Adipocyte (in vitro differentiated cells): ENCODE measurements at regions not wholly inside any gene's neighbourhood (a gene's known extent, or its start where the extent isn't known, plus 50 kb on each side); places are given as distances from the start of the nearest gene placed in this dataset.

ENCODE experiments used
- DNase-seq: peaks from one replicate; pipeline ENCODE4 v3.0.0-alpha.2; 2015; ENCODE audit warnings: low read depth
- H3K27me3 ChIP-seq: replicated peaks from 2 replicates; pipeline ENCODE4 v1.7.0; 2013; ENCODE audit warnings: mild to moderate bottlenecking, low read length, moderate library complexity; ENCODE audit not compliant: control insufficient read depth, insufficient read depth
- H3K36me3 ChIP-seq: 2 replicates; pipeline ENCODE4 v1.7.0; 2013; ENCODE audit warnings: low read length, mild to moderate bottlenecking, moderate library complexity; ENCODE audit not compliant: control insufficient read depth, insufficient read depth, severe bottlenecking
- H3K4me1 ChIP-seq: 2 replicates; pipeline ENCODE4 v1.7.0; 2013; ENCODE audit warnings: mild to moderate bottlenecking, low read length, moderate library complexity; ENCODE audit not compliant: control insufficient read depth, insufficient read depth
- H3K4me3 ChIP-seq: 2 replicates; pipeline ENCODE4 v1.7.0; 2013; ENCODE audit warnings: mild to moderate bottlenecking, low read length, moderate library complexity
- H3K9ac ChIP-seq: 2 replicates; pipeline ENCODE4 v1.7.0; 2013; ENCODE audit warnings: mild to moderate bottlenecking, low read length, moderate library complexity
- H3K9me3 ChIP-seq: 2 replicates; pipeline ENCODE4 v1.7.0; 2013; ENCODE audit warnings: mild to moderate bottlenecking, low read length, moderate library complexity; ENCODE audit not compliant: control insufficient read depth

DNA sequence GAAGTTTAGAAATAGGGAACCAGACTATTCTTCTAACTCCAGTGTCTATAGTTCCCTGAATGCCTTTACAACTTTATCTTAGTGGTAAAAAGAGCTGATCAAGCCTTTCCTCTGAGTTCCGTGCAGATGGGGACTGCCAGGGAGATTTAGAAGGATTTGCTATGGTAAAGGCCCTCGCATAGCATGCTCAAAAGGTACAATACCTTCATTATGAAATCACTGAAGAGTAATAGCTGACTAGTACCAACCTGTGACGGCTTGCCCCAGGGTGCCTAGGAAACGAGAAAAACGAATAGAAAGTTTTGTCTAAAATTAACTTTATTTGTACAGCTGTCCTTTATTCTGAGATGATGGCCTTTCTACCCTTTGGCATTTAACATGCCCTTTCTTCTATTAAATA lies 150.1 kb upstream of the ARHGAP42 start:
- no peak for DNase-seq
- Histone ChIP-seq H3K9ac (no peak overlapping the region), H3K4me3 (no peak overlapping the region), H3K4me1 (no peaks in the 10 kb centered on the region), H3K36me3 (no peaks in the 10 kb centered on the region), H3K27me3 (no peaks in the 10 kb centered on the region), H3K9me3 (no peaks in the 10 kb centered on the region)

DNA sequence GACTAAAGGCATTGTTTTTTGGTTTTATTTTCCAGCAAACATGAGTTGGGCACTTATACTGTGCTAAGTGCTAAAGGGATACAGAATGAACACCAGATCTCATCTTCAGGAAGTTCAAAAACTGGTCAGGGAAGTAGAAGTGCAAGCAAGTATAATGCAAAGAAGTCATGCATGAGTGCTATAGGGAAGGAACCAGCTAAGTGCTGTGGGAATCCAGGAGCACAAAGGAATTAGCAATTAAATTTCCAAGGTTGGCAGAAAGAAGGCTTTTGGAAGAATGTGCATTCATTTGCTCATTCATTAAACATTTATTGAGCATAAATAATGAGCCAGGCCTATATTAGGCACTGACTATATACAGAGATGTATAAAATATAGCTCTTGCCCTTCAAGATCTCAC lies 143.7 kb upstream of the ARHGAP42 start:
- Histone ChIP-seq H3K9ac (no peak overlapping the region), H3K27me3 (no peaks in the 10 kb centered on the region), H3K9me3 (no peaks in the 10 kb centered on the region), H3K4me3 (no peak overlapping the region), H3K36me3 (no peaks in the 10 kb centered on the region), H3K4me1 (no peaks in the 10 kb centered on the region)
- no peak for DNase-seq

DNA sequence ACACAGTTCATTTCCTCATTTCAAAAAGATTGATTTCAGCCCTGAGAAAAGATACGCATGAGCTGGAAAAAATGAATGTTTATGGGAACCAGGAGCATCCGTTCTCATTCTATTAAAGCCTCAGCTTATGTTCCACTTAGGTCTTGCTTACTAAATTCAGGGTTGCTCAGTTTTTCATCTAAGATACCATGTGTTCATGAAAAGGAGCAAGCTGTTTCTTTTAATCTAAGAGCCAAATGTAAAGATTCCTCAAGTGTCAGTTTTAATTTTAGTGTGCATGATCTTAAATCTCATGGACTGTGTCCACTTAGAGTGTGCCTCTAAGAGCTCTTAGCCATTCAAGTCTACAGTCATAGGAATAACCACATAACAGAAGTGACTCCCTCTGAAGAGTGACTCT lies 141.5 kb upstream of the ARHGAP42 start:
- H3K27me3 ChIP-seq, result no peaks in the 10 kb centered on the region
- H3K36me3 ChIP-seq, result no peaks in the 10 kb centered on the region
- H3K4me1 ChIP-seq, result no peaks in the 10 kb centered on the region
- no peak overlapping the region for H3K4me3 ChIP-seq
- no peak for DNase-seq
- H3K9me3 ChIP-seq, result no peaks in the 10 kb centered on the region
- no peak overlapping the region for H3K9ac ChIP-seq

DNA sequence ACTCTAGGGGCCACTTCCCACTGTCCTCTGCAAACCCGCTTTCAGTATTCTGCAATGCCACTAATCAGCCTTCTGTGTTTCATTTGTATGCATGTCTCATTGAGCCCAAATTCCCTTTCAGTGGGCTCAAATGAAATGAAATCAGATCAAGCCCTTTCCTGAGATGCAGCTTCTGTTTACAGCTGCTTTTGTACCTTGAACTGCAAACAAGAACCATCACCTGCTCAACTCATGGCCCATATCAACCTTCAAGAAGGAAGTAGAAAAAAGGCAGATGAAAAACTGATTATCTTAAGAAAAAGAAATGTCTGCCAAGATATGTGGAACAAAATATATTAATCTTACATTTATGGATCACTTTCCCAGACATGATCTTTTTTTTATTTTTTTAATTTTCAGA lies 141.1 kb upstream of the ARHGAP42 start:
- H3K4me3 ChIP-seq, result no peak overlapping the region
- H3K27me3 ChIP-seq, result no peaks in the 10 kb centered on the region
- no peaks in the 10 kb centered on the region for H3K4me1 ChIP-seq
- no peak overlapping the region for H3K9ac ChIP-seq
- no peak for DNase-seq
- H3K9me3 ChIP-seq, result no peaks in the 10 kb centered on the region
- H3K36me3 ChIP-seq, result no peaks in the 10 kb centered on the region

DNA sequence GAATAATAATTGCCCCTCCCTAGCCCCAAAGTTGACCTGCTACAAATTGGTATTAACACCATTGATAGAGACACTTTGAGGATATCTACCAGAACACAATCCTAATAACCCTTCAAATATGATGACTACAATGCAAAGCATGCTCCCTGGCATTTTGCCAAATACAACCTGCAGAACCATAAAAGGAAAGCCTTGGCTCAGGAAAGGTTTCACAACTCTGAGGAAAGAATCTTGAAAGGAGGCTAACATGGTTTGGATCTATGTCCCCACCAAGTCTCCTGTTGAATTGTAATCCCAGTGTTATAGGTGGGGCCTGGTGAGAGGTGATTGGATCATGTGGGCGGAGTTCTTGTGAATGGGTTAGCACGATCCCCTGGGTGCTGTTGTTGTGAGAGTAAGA lies 140.4 kb upstream of the ARHGAP42 start:
- no peak overlapping the region for H3K9ac ChIP-seq
- no peak for DNase-seq
- no peaks in the 10 kb centered on the region for H3K4me1 ChIP-seq
- H3K36me3 ChIP-seq, result no peaks in the 10 kb centered on the region
- H3K4me3 ChIP-seq, result no peak overlapping the region
- H3K9me3 ChIP-seq, result no peaks in the 10 kb centered on the region
- H3K27me3 ChIP-seq, result no peaks in the 10 kb centered on the region

DNA sequence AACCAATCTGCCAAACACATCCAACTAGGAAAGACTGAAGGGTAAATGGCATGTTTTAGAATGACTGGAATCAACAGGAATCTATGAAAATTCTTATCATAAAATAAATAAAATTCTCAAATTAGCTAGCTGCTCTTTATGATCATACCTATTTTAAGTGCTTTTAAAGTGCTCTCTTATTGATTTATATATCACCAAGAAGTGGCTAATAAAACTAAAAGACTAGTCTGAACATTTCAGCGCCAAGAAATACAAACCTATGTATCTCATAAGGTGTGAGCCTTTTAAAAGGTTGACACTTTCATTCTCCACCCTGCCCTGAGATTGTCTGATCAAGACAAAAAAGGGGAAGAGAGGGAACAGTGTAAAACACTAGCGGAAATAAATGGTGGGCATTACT lies 136.8 kb upstream of the ARHGAP42 start:
- no peak overlapping the region for H3K4me3 ChIP-seq
- H3K27me3 ChIP-seq, result no peaks in the 10 kb centered on the region
- no peaks in the 10 kb centered on the region for H3K9me3 ChIP-seq
- H3K4me1 ChIP-seq, result no peaks in the 10 kb centered on the region
- no peak overlapping the region for H3K9ac ChIP-seq
- H3K36me3 ChIP-seq, result no peaks in the 10 kb centered on the region
- no peak for DNase-seq

DNA sequence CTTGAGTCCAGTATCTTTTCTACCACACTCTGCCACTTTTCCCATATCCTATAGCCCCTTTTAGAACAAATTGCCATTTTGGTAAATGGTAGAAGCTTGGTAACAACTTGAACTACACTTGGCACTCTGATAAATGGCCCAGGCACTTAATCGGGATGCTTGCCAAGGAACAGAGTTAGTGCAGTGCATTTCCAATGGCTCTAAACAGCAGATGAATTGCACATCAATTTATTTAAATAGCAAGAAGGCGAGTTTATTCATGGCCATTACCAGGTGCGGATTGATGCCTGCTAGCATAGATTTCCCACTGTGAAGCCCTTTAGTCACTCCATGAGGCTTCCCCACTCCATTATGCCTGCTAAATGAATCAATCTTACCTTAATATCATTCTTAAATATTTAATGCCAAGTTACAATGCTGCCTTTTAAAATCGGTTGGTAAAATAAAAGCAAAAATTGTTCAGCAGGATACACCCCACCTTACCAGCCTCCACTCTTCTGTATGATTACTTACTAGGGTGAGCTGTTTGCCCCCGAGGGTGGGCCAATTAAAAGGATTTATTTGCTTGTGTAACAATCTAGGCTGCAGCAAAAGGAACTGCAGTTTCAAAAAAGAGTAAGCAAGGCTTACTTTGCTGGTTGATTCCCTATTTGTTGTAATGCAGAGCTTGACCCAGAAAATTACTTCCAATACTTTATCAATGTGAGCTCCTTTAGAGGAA lies 136.0 kb upstream of the ARHGAP42 start:
- peaks cover 6% of the 10 kb centered on the region for H3K4me1 ChIP-seq
- H3K9ac ChIP-seq, result no peak overlapping the region
- no peak overlapping the region for H3K4me3 ChIP-seq
- H3K27me3 ChIP-seq, result no peaks in the 10 kb centered on the region
- DNase-seq, result no peak
- no peaks in the 10 kb centered on the region for H3K9me3 ChIP-seq
- no peaks in the 10 kb centered on the region for H3K36me3 ChIP-seq

DNA sequence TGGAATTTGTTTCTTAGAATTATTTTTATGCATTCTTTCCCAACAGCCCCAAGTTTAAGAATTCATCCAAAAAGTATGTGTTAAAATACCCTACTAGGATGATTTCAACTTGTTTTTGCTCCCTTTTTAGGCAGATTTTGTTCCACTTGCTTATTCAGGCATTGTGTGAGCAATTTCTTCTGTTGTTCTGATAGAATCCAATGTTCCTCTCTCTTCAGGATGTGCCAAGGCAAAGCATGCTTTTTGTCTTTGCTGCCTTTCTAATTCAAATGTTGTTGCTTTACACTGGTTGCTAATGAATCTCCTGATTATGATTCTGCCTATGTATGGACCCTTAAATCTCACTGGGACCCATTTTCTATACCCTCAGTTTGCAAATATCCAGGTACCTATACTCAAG lies 131.2 kb upstream of the ARHGAP42 start:
- Histone ChIP-seq H3K9me3 (no peaks in the 10 kb centered on the region), H3K9ac (no peak overlapping the region), H3K36me3 (no peaks in the 10 kb centered on the region), H3K4me1 (peaks cover 26% of the 10 kb centered on the region), H3K4me3 (no peak overlapping the region), H3K27me3 (no peaks in the 10 kb centered on the region)
- no peak for DNase-seq

DNA sequence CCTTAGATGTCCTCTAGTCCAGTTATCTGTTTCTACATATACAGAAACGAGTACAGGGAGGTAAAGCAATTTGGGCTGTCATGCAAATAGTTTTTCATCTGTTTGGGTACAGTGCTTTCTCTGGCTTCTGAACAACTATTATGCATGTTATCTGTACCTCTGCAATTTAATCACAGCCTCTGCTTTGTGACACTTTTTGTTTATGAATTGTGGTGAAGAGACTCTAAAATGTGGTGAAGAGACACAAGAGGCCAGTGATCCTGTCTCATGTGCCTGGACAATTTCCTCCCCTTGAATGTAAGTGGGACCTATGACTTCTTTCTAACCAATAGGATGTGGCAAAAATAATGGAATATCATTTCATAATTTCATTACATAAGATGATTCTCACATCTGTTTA lies 130.3 kb upstream of the ARHGAP42 start:
- DNase-seq, result no peak

DNA sequence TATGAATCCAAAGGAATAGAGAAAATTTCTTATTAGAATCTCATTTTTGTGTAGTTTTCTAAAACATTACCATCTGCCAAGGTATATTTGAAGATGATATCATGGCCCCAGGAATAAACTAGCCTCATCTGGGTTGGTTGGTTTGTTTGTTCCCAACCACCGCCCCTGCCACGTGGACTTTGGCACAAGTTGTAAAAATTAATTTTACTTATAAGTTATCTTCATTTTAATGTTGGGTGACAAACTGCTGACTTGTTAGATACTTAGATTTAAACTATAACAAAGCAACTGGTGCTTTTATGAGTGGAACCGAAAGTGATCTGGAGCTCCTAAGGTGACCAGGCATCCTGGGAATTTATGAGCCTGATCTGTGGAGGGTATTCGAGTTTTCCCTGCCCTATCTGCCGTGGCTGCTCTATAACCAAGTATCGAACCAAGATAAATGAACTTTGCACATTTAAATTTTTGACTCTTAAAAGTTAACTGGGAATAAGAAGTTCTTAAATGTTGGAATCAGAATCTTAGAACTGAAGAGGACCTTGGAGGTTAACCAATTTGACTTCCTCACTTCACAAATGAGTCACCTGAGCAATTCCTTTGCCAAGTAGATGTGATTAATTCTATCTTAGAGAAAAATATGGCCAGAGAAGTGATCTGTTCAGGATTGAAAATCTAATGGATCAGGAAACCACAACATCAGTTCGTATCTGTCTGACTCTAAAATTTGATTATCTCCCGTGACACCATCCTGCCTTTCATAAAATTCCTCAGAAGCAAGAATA lies 129.1 kb upstream of the ARHGAP42 start:
- no peaks in the 10 kb centered on the region for H3K36me3 ChIP-seq
- H3K4me1 ChIP-seq, result peaks cover 46% of the 10 kb centered on the region
- H3K27me3 ChIP-seq, result no peaks in the 10 kb centered on the region
- no peaks in the 10 kb centered on the region for H3K9me3 ChIP-seq
- DNase-seq, result peak; percentile 15
- no peak overlapping the region for H3K9ac ChIP-seq
- H3K4me3 ChIP-seq, result peak overlapping the region; percentile 24

More for the DNA sequence above, 130.3 kb upstream of the ARHGAP42 start:
- no peak overlapping the region for H3K9ac ChIP-seq
- H3K27me3 ChIP-seq, result no peaks in the 10 kb centered on the region
- H3K36me3 ChIP-seq, result no peaks in the 10 kb centered on the region
- peaks cover 34% of the 10 kb centered on the region for H3K4me1 ChIP-seq
- H3K4me3 ChIP-seq, result no peak overlapping the region
- no peaks in the 10 kb centered on the region for H3K9me3 ChIP-seq

DNA sequence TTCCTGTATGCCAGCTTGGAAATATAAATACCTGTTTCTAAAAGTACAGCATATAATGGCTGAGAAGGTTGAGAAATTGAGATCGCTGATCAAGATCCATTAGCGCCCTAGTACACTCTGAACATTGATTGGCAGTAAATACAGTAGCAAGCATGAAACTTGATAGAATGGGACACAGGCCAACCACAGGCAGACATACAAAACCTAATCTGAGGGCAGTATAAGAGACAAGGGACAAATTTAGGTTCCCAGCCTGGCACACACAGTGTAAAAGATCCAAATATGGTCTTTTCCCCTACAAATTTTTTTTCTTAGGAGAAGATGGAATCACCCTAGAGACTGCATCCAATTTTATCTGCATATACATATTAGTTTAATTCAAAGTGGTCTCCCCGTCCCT lies 126.5 kb upstream of the ARHGAP42 start:
- Histone ChIP-seq H3K4me1 (peaks cover 48% of the 10 kb centered on the region), H3K9ac (no peak overlapping the region)
- DNase-seq, result no peak

More for the DNA sequence above, 126.5 kb upstream of the ARHGAP42 start:
- Histone ChIP-seq H3K4me3 (no peak overlapping the region), H3K36me3 (no peaks in the 10 kb centered on the region), H3K9me3 (no peaks in the 10 kb centered on the region), H3K27me3 (no peaks in the 10 kb centered on the region)
